ENCODE measurements at regions not wholly inside any gene's neighbourhood (a gene's known extent, or its start where the extent isn't known, plus 50 kb on each side); places are given as distances from the start of the nearest gene placed in this dataset.

DNA sequence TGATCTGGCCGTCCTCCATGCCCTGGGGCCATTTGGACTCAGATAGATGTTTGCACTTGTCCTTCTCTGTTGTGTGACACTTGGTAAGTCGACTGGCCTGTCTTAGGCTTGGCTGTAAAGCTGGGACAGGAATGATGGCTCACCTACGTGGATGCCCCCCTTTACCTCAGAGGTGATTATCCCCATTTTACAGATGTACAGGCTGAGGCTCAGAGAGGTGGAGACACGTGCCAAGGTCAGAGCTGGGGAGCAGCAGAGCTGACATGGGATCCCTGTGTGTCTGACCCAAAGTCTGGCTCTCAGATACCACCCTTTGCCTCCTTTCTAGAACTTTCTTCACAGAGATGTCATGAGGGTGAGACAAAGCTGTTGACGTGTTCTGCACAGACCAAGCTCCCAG is 71.3 kb upstream of the CIBAR2 start:
- TF ChIP-seq, protein P1, sequence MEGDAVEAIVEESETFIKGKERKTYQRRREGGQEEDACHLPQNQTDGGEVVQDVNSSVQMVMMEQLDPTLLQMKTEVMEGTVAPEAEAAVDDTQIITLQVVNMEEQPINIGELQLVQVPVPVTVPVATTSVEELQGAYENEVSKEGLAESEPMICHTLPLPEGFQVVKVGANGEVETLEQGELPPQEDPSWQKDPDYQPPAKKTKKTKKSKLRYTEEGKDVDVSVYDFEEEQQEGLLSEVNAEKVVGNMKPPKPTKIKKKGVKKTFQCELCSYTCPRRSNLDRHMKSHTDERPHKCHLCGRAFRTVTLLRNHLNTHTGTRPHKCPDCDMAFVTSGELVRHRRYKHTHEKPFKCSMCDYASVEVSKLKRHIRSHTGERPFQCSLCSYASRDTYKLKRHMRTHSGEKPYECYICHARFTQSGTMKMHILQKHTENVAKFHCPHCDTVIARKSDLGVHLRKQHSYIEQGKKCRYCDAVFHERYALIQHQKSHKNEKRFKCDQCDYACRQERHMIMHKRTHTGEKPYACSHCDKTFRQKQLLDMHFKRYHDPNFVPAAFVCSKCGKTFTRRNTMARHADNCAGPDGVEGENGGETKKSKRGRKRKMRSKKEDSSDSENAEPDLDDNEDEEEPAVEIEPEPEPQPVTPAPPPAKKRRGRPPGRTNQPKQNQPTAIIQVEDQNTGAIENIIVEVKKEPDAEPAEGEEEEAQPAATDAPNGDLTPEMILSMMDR (IDR thresholded peaks at IDR 0.05; ENCODE audit: low read depth, low read length, missing control alignments) = no peak
- Histone ChIP-seq H3K36me3 (replicated peaks) (peaks cover 25% of the 10 kb centered on the region), H3K4me3 (ENCODE audit: low read depth, low read length) (no peak overlapping the region), H3K27me3 (replicated peaks) (no peaks in the 10 kb centered on the region), H3K27ac (no peak overlapping the region)
- DNase-seq = no peak
- in situ Hi-C loops (cut with HindIII; ENCODE audit: low pct_ligation_motif_present, low sequenced_read_pairs) = no loop called here

DNA sequence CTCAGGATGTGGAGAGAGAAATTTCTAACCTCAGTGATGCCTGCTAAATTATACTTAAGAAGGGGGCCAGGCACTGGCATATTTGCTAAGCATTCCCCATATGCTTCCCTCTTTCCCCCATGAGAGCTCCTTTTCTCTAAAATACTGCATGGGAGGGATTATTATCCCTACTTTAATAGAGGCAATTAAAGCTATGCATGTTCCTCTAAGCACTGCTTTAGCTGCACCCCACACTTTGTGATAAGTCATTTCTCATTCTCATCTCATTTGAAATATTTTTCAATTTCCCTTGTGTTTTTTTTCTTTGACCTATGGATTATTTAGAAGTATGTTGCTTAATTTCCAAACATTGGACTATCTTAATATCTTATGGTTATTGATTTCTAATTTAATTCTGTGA is 72.1 kb upstream of the CIBAR2 start:
- in situ Hi-C loops (cut with HindIII; ENCODE audit: low pct_ligation_motif_present, low sequenced_read_pairs) = no loop called here
- H3K36me3 ChIP-seq (replicated peaks) = peaks cover 25% of the 10 kb centered on the region
- no peak for DNase-seq

DNA sequence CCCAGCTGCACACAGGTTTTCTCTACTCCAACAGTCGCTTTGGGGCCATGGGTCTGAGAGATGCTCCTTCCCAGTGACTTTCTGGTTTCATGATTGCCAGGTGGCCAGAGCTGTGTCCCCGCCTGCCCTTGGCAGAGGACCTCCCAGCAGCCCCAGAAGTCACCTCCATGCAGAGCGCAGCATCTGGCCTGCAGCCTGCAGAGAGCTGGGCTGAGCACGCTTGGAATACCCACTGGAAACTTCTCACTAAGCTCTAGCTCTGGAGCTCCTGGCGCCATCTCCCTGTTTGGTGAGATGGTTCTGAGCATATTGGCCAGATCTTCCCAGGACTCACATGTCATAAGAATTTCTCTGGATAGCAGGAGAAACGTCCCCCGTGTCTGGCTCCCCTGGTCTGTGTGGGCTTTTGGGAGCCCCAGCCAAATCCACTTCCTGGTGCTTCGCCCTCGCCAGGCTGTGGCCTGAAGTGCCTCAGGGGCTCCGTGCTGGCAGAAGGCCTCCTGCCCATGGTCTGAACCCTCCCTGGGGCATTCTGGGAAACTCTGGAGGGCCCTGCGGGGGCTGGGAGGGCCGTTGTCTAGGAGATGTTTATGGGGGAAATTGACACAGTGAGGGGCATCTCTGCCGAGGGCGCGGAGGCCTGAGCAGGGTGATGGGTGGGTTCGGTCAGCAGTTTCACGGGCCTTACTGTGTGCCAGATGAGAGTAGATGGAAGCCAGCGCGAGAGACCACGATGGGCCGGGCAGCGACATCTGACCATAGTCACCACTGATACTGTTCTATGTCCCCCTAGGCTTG is 73.2 kb upstream of the CIBAR2 start:
- no peak overlapping the region for H3K27ac ChIP-seq
- in situ Hi-C loops (cut with HindIII; ENCODE audit: low pct_ligation_motif_present, low sequenced_read_pairs) = no loop called here
- DNase-seq = no peak
- peaks cover 25% of the 10 kb centered on the region for H3K36me3 ChIP-seq (replicated peaks)
- no peaks in the 10 kb centered on the region for H3K27me3 ChIP-seq (replicated peaks)
- H3K4me3 ChIP-seq (ENCODE audit: low read depth, low read length) = no peak overlapping the region
- TF ChIP-seq, protein P1 (IDR thresholded peaks at IDR 0.05; ENCODE audit: low read depth, low read length, missing control alignments) = no peak

More for the DNA sequence above, 72.1 kb upstream of the CIBAR2 start:
- Histone ChIP-seq H3K27ac (no peak overlapping the region), H3K27me3 (replicated peaks) (no peaks in the 10 kb centered on the region), H3K4me3 (ENCODE audit: low read depth, low read length) (no peak overlapping the region)
- TF ChIP-seq, protein P1 (IDR thresholded peaks at IDR 0.05; ENCODE audit: low read depth, low read length, missing control alignments) = no peak

DNA sequence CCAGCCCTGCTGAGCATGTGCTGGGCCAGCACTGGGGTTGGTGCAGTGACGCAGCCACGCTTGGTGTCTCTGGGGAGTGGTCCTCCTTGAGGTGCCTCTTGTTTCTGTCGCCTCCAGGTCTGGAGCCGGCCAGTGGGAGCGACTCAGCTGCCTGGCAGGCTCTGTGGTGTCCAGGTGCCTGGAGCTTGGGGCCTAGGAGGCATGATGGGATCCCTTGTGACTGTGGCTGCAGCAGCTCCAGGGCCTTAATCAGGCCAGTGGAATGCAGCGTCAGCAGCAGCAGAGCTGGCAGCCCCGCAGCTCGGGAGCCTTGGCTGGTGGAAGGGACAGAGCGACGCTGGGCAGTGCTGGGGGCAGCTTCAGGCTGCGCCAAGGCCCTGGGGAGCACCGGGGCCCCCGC is 74.7 kb upstream of the CIBAR2 start:
- Histone ChIP-seq H3K36me3 (replicated peaks) (peaks cover 25% of the 10 kb centered on the region), H3K4me3 (ENCODE audit: low read depth, low read length) (no peak overlapping the region), H3K27me3 (replicated peaks) (no peaks in the 10 kb centered on the region), H3K27ac (no peak overlapping the region)
- TF ChIP-seq, protein P1 (IDR thresholded peaks at IDR 0.05; ENCODE audit: low read depth, low read length, missing control alignments) = no peak
- no peak for DNase-seq
- in situ Hi-C loops (cut with HindIII; ENCODE audit: low pct_ligation_motif_present, low sequenced_read_pairs) = no loop called here

DNA sequence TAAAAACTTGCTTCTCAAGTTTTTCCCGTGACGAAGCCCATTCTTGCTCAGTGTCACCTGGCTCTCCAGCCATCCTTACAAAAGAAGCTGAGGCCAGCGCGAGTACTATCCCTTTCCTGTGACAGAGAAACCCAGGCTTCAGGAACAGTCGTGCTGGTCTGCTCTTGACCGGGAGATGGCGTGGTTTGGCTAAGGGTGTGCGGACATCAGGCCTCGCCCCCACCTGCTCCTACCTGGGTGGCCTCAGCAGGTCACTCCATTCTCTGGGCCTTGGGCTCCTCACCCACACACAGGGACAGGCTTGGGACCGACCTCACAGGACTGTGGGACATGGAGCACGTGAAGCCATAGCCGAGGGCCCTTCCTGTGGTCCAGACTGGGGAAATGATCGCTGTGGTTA is 75.2 kb upstream of the CIBAR2 start:
- Histone ChIP-seq H3K4me3 (ENCODE audit: low read depth, low read length) (no peak overlapping the region), H3K36me3 (replicated peaks) (peaks cover 25% of the 10 kb centered on the region), H3K27me3 (replicated peaks) (no peaks in the 10 kb centered on the region), H3K27ac (no peak overlapping the region)
- TF ChIP-seq, protein P1 (IDR thresholded peaks at IDR 0.05; ENCODE audit: low read depth, low read length, missing control alignments) = no peak
- in situ Hi-C loops (cut with HindIII; ENCODE audit: low pct_ligation_motif_present, low sequenced_read_pairs) = no loop called here
- DNase-seq = no peak

DNA sequence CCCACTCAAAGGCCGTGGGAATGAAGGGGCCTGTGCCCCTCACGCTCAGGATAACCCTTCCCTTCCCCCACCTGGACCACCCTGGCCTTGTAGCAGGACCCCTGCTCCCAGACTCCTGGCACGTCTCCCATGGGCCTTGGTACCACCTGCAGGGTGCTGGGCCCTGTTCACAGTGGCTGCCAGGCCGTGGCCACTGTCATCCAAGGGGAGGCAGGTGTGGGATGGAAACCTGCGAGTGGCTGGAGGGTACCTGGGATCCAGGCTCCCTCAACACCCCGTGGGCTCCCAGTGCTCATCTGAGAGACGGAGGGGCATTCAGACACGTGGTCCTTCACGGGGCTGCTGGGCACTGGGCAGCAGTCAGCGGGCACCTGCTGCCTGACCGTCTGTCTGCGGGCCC is 75.6 kb upstream of the CIBAR2 start:
- in situ Hi-C loops (cut with HindIII; ENCODE audit: low pct_ligation_motif_present, low sequenced_read_pairs) = no loop called here
- TF ChIP-seq, protein P1 (IDR thresholded peaks at IDR 0.05; ENCODE audit: low read depth, low read length, missing control alignments) = no peak
- H3K36me3 ChIP-seq (replicated peaks) = peaks cover 21% of the 10 kb centered on the region
- no peak for DNase-seq
- H3K4me3 ChIP-seq (ENCODE audit: low read depth, low read length) = no peak overlapping the region
- no peaks in the 10 kb centered on the region for H3K27me3 ChIP-seq (replicated peaks)
- no peak overlapping the region for H3K27ac ChIP-seq
